IMR-90 (cell line): ENCODE measurements at regions not wholly inside any gene's neighbourhood (a gene's known extent, or its start where the extent isn't known, plus 50 kb on each side); places are given as distances from the start of the nearest gene placed in this dataset.
A peak's percentile ranks its signal among the peaks of the same experiment; 100 is the strongest.

Experiments used
- ATAC-seq: fragments of 200-7000 bp; cut with Tn5 transposase; 2 replicates; pipeline ENCODE4 v1.9.1; 2020; ENCODE audit warnings: low read depth, mild to moderate bottlenecking, moderate library complexity
- BruUV-seq: library from RNA; stranded (reverse); fragments of 400-500 nt; replicated peaks from 2 replicates; lab custom pipeline; 2021; lab: Mats Ljungman, UMichigan
- CTCF ChIA-PET: fragments of 300-600 bp; formaldehyde crosslinking; extraction: SDS; loops from one replicate; lab custom pipeline; 2021; ENCODE audit warnings: antibody characterized with exemption; lab: Yijun Ruan, JAX
- POLR2A ChIA-PET: fragments of 300-600 bp; sonication (Branson Sonifier 250); formaldehyde crosslinking; loops from one replicate; lab custom pipeline; 2022; ENCODE audit warnings: antibody characterized with exemption; ENCODE audit not compliant: unreplicated experiment; lab: Charles Lee
- DNase-seq: peaks from one replicate; pipeline ENCODE4 v3.0.0; 2013
- H2AFZ ChIP-seq: replicated peaks from 2 replicates; pipeline ENCODE3; 2013; ENCODE audit warnings: low read length, mild to moderate bottlenecking; ENCODE audit not compliant: poor library complexity
- H2AK5ac ChIP-seq: 2 replicates; pipeline ENCODE4 v1.6.1; 2013; ENCODE audit warnings: low read depth, low read length, inconsistent platforms
- H2AK9ac ChIP-seq: replicated peaks from 2 replicates; pipeline ENCODE3; 2013; ENCODE audit warnings: mild to moderate bottlenecking, low read depth, low read length, moderate library complexity; ENCODE audit not compliant: poor library complexity
- H2BK120ac ChIP-seq: 2 replicates; pipeline ENCODE4 v1.6.1; 2013; ENCODE audit warnings: low read depth, low read length, inconsistent platforms
- H2BK15ac ChIP-seq: 3 replicates; pipeline ENCODE4 v1.6.1; 2013; ENCODE audit warnings: low read depth, low read length, inconsistent platforms
- H2BK20ac ChIP-seq: 2 replicates; pipeline ENCODE4 v1.6.1; 2013; ENCODE audit warnings: low read depth, mild to moderate bottlenecking, inconsistent platforms, low read length, moderate library complexity
- H2BK5ac ChIP-seq: 2 replicates; pipeline ENCODE4 v1.6.1; 2013; ENCODE audit warnings: mild to moderate bottlenecking, low read depth, low read length, inconsistent platforms; ENCODE audit not compliant: poor library complexity, severe bottlenecking
- H3K14ac ChIP-seq: replicated peaks from 2 replicates; pipeline ENCODE4 v1.6.1; 2013; ENCODE audit warnings: low read depth, low read length, inconsistent platforms
- H3K18ac ChIP-seq: 2 replicates; pipeline ENCODE4 v1.6.1; 2013; ENCODE audit warnings: low read depth, low read length, control low read depth
- H3K23ac ChIP-seq: 2 replicates; pipeline ENCODE4 v1.6.1; 2013; ENCODE audit warnings: low read depth, low read length, inconsistent platforms
- H3K27ac ChIP-seq: 2 replicates; pipeline ENCODE4 v1.5.1; 2013; ENCODE audit warnings: mild to moderate bottlenecking, control low read depth, low read length; ENCODE audit not compliant: insufficient read depth
- H3K27me3 ChIP-seq: 2 replicates; pipeline ENCODE4 v1.6.1; 2013; ENCODE audit warnings: low read length; ENCODE audit not compliant: control insufficient read depth, insufficient read depth
- H3K36me3 ChIP-seq: 2 replicates; pipeline ENCODE4 v1.6.1; 2013; ENCODE audit warnings: low read length, mixed read lengths; ENCODE audit not compliant: control insufficient read depth, insufficient read depth
- H3K4ac ChIP-seq: 2 replicates; pipeline ENCODE4 v1.6.1; 2013; ENCODE audit warnings: low read depth, low read length, inconsistent platforms
- H3K4me1 ChIP-seq: 2 replicates; pipeline ENCODE4 v1.6.1; 2013; ENCODE audit warnings: low read length, mixed read lengths; ENCODE audit not compliant: control insufficient read depth, insufficient read depth
- H3K4me2 ChIP-seq: 2 replicates; pipeline ENCODE4 v1.6.1; 2013; ENCODE audit warnings: low read depth, mild to moderate bottlenecking, control low read depth, low read length, moderate library complexity
- H3K4me3 ChIP-seq: 2 replicates; pipeline ENCODE4 v1.5.1; 2013; ENCODE audit warnings: low read depth, mild to moderate bottlenecking, control low read depth, low read length, moderate library complexity; ENCODE audit not compliant: insufficient read depth
- H3K56ac ChIP-seq: 2 replicates; pipeline ENCODE4 v1.6.1; 2013; ENCODE audit warnings: low read length, inconsistent platforms; ENCODE audit not compliant: insufficient read depth; ENCODE audit errors: extremely low read depth
- H3K79me1 ChIP-seq, 2 experiments: 2 replicates each; pipeline ENCODE4 v1.6.1; 2013; ENCODE audit warnings: low read length in 2 of 2, inconsistent platforms in 1 of 2, low read depth in 1 of 2
- H3K9ac ChIP-seq: 2 replicates; pipeline ENCODE4 v1.6.1; 2013; ENCODE audit warnings: low read depth, low read length, control low read depth
- H3K9me1 ChIP-seq: 2 replicates; pipeline ENCODE4 v1.6.1; 2013; ENCODE audit warnings: low read length, inconsistent platforms; ENCODE audit not compliant: insufficient read depth
- H3K9me3 ChIP-seq: 2 replicates; pipeline ENCODE4 v1.6.1; 2013; ENCODE audit warnings: low read length; ENCODE audit not compliant: control insufficient read depth, insufficient read depth
- H4K20me1 ChIP-seq: 2 replicates; pipeline ENCODE4 v1.6.1; 2013; ENCODE audit warnings: low read length, inconsistent platforms; ENCODE audit not compliant: insufficient read depth
- H4K5ac ChIP-seq: 2 replicates; pipeline ENCODE4 v1.6.1; 2013; ENCODE audit warnings: mild to moderate bottlenecking, low read depth, low read length, control low read depth
- H4K8ac ChIP-seq, 2 experiments: 2 replicates each; pipeline ENCODE4 v1.6.1; 2013; ENCODE audit warnings: low read depth in 2 of 2, low read length in 2 of 2, control low read depth in 1 of 2, inconsistent platforms in 1 of 2
- H4K91ac ChIP-seq: 2 replicates; pipeline ENCODE4 v1.6.1; 2013; ENCODE audit warnings: low read depth, low read length, inconsistent platforms; ENCODE audit not compliant: insufficient read depth
- CEBPB ChIP-seq: IDR thresholded peaks from 2 replicates; pipeline ENCODE4 v1.6.1; 2012; ENCODE audit warnings: low read depth, low read length, improper control_type of control experiment
- CHD1 ChIP-seq: IDR thresholded peaks from 2 replicates; pipeline ENCODE4 v1.6.1; 2012; ENCODE audit warnings: low read depth, low read length, improper control_type of control experiment
- ELK1 ChIP-seq: fragments of 150-350 bp; IDR thresholded peaks from 2 replicates; pipeline ENCODE4 v1.6.1; 2016; ENCODE audit warnings: low read depth, mild to moderate bottlenecking, low read length, moderate library complexity, borderline replicate concordance
- MAFK ChIP-seq: IDR thresholded peaks from 2 replicates; pipeline ENCODE4 v1.6.1; 2012; ENCODE audit warnings: low read depth, low read length, improper control_type of control experiment
- NFE2L2 ChIP-seq: fragments of 150-350 bp; IDR thresholded peaks from 2 replicates; pipeline ENCODE4 v1.6.1; 2016; ENCODE audit warnings: low read depth, mild to moderate bottlenecking, low read length
- POLR2A ChIP-seq: IDR thresholded peaks from 2 replicates; pipeline ENCODE4 v1.6.1; 2012; ENCODE audit warnings: mild to moderate bottlenecking, low read depth, low read length
- RFX5 ChIP-seq: IDR thresholded peaks from 2 replicates; pipeline ENCODE4 v1.8.0; 2012; ENCODE audit warnings: low read depth, mild to moderate bottlenecking, low read length, moderate library complexity
- SMC3 ChIP-seq: fragments of 150-350 bp; IDR thresholded peaks from 2 replicates; pipeline ENCODE4 v1.6.1; 2016; ENCODE audit warnings: low read depth, mild to moderate bottlenecking, antibody characterized with exemption, low read length, moderate library complexity
- WGBS, 2 experiments: methylation state at CpG; one replicate each; pipeline versions ENCODE4 v1.1.5 to v1.1.7; 2013; ENCODE audit warnings: missing lambda C conversion rate in 2 of 2; ENCODE audit not compliant: insufficient read length in 1 of 2; ENCODE audit errors: extremely low coverage in 2 of 2; 5-methylcytosine and 5-hydroxymethylcytosine counted together
- dilution Hi-C: fragments of 300-500 bp; cut with HindIII; formaldehyde crosslinking; loops from one replicate; pipeline ENCODE4 v1.14.3; 2018; ENCODE audit warnings: low sequenced_read_pairs; ENCODE audit not compliant: unreplicated experiment
- in situ Hi-C: fragments of 300-500 bp; cut with MboI; formaldehyde crosslinking; loops from 3 replicates; pipeline ENCODE4 v1.14.3; 2019; ENCODE audit warnings: low sequenced_read_pairs, inconsistent platforms, mixed read lengths
- intact Hi-C: fragments of 100-400 bp; cut with micrococcal nuclease; formaldehyde crosslinking; loops from 2 replicates; pipeline ENCODE4 v1.10.0; 2022
- TF ChIP-seq, protein P1 (sequence below): fragments of 150-350 bp; IDR thresholded peaks from 2 replicates; pipeline ENCODE4 v1.6.1; 2017; ENCODE audit warnings: mild to moderate bottlenecking, antibody characterized with exemption, low read length, low read depth

GRCh38 chr5:135106610-135107471 lies 72.8 kb upstream of the PITX1 start:
- POLR2A ChIA-PET: no interaction called here
- CTCF ChIA-PET: no interaction called here
- H3K4ac ChIP-seq: no peak overlapping the region
- H2BK120ac ChIP-seq: no peak overlapping the region
- WGBS, 2 experiments: 45% methylated on average over 7 of the region's 19 CpGs; no CpG with 5 or more reads in 1 of the 2 experiments
- H3K9ac ChIP-seq: no peak overlapping the region
- H3K4me1 ChIP-seq: peaks cover 3% of the 10 kb centered on the region; the same call in 1 of the 2 replicates
- no peak overlapping the region for H2BK20ac ChIP-seq
- no peak overlapping the region for H3K23ac ChIP-seq
- H2BK5ac ChIP-seq: no peak overlapping the region
- dilution Hi-C loops (no loop called here), in situ Hi-C loops (no loop called here), intact Hi-C loops (no loop called here)
- no peaks in the 10 kb centered on the region for H3K9me3 ChIP-seq
- no peaks in the 10 kb centered on the region for H4K20me1 ChIP-seq
- ATAC-seq (peak; percentile 78), DNase-seq (peak; percentile 64)
- no peak overlapping the region for H2AK9ac ChIP-seq
- H3K18ac ChIP-seq: no peak overlapping the region
- no peak overlapping the region for H2BK15ac ChIP-seq
- TF ChIP-seq, protein P1, sequence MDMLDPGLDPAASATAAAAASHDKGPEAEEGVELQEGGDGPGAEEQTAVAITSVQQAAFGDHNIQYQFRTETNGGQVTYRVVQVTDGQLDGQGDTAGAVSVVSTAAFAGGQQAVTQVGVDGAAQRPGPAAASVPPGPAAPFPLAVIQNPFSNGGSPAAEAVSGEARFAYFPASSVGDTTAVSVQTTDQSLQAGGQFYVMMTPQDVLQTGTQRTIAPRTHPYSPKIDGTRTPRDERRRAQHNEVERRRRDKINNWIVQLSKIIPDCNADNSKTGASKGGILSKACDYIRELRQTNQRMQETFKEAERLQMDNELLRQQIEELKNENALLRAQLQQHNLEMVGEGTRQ: no peak
- no peak for TF ChIP-seq ELK1
- TF ChIP-seq RFX5: no peak
- no peak for TF ChIP-seq NFE2L2
- no peak for TF ChIP-seq MAFK
- TF ChIP-seq SMC3: no peak
- TF ChIP-seq CHD1: no peak
- no peak for TF ChIP-seq CEBPB
- TF ChIP-seq POLR2A: no peak
- H3K27ac ChIP-seq: no peak overlapping the region
- no peak overlapping the region for H4K8ac ChIP-seq
- no TSS peak for BruUV-seq
- H4K91ac ChIP-seq: no peak overlapping the region
- no peak overlapping the region for H3K4me3 ChIP-seq
- H3K56ac ChIP-seq: no peak overlapping the region
- no peaks in the 10 kb centered on the region for H3K79me1 ChIP-seq
- no peaks in the 10 kb centered on the region; the same call in 1 of the 2 replicates for H3K27me3 ChIP-seq
- H2AFZ ChIP-seq: no peak overlapping the region
- no peak overlapping the region for H4K5ac ChIP-seq
- no peak overlapping the region for H2AK5ac ChIP-seq
- H3K4me2 ChIP-seq: no peak overlapping the region
- H3K36me3 ChIP-seq: no peaks in the 10 kb centered on the region
- 0 out of 2 replicates have a peak, but pooled peaks cover 4% of the 10 kb centered on the region for H3K9me1 ChIP-seq
- no peak overlapping the region for H3K14ac ChIP-seq
